Caco-2 (cell line): ENCODE measurements at regions not wholly inside any gene's neighbourhood (a gene's known extent, or its start where the extent isn't known, plus 50 kb on each side); places are given as distances from the start of the nearest gene placed in this dataset.
"Not testable (repeated sequence)": the region's sequence is repeated elsewhere in the genome, so short reads cannot be mapped to it uniquely, and the experiment has no call there.

ENCODE experiments used
- BruUV-seq: library from RNA; stranded (reverse); fragments of 400-500 nt; replicated peaks from 2 replicates; lab custom pipeline; 2021; lab: Mats Ljungman, UMichigan
- CTCF ChIA-PET: fragments of 300-600 bp; sonication (Branson Sonifier 250); formaldehyde crosslinking; loops from one replicate; lab custom pipeline; 2022; ENCODE audit warnings: antibody characterized with exemption; lab: Charles Lee
- POLR2A ChIA-PET: fragments of 300-600 bp; sonication (Branson Sonifier 250); formaldehyde crosslinking; loops from one replicate; lab custom pipeline; 2022; ENCODE audit warnings: antibody characterized with exemption; lab: Charles Lee
- DNase-seq, 2 experiments: peaks; one replicate each; pipeline versions ENCODE4 v3.0.0 to v3.0.0-alpha.2; 2020 to 2022
- H3K27me3 ChIP-seq: replicated peaks from 2 replicates; pipeline ENCODE4 v1.6.0; 2011; ENCODE audit warnings: low read length; ENCODE audit not compliant: control insufficient read depth, insufficient read depth
- H3K36me3 ChIP-seq: 2 replicates; pipeline ENCODE4 v1.5.1; 2011; ENCODE audit warnings: low read length; ENCODE audit not compliant: control insufficient read depth, insufficient read depth
- H3K4me1 ChIP-seq: fragments of 250-450 bp; sonication (Bioruptor Pico); 2 replicates; pipeline ENCODE4 v1.5.1; 2020; ENCODE audit warnings: mild to moderate bottlenecking
- H3K4me3 ChIP-seq: 2 replicates; pipeline ENCODE4 v1.5.1; 2011; ENCODE audit warnings: low read depth, mild to moderate bottlenecking, control low read depth, low read length
- H3K9me3 ChIP-seq: fragments of 250-450 bp; sonication (Bioruptor Pico); 2 replicates; pipeline ENCODE4 v1.5.1; 2020; ENCODE audit warnings: mild to moderate bottlenecking, moderate library complexity
- H3K27ac Mint-ChIP-seq: one replicate; pipeline ENCODE4 v1.8.0; 2022; ENCODE audit warnings: mixed read lengths; ENCODE audit not compliant: unreplicated experiment
- H3K27me3 Mint-ChIP-seq: one replicate; pipeline ENCODE4 v1.8.0; 2022; ENCODE audit warnings: mixed read lengths; ENCODE audit not compliant: insufficient read depth, unreplicated experiment
- H3K36me3 Mint-ChIP-seq: one replicate; pipeline ENCODE4 v1.8.0; 2022; ENCODE audit warnings: mild to moderate bottlenecking, mixed read lengths; ENCODE audit not compliant: insufficient read depth, unreplicated experiment
- H3K4me1 Mint-ChIP-seq: one replicate; pipeline ENCODE4 v1.8.0; 2022; ENCODE audit warnings: low read depth, mixed read lengths; ENCODE audit not compliant: unreplicated experiment
- H3K4me3 Mint-ChIP-seq: one replicate; pipeline ENCODE4 v1.8.0; 2022; ENCODE audit warnings: mild to moderate bottlenecking, moderate library complexity, mixed read lengths; ENCODE audit not compliant: unreplicated experiment
- H3K9me3 Mint-ChIP-seq: one replicate; pipeline ENCODE4 v1.8.0; 2022; ENCODE audit warnings: mixed read lengths; ENCODE audit not compliant: unreplicated experiment
- CTCF ChIP-seq, 2 experiments: fragments of 200-600 bp in 1 of 2; IDR thresholded peaks; 1 replicate in 1 of 2; 2 replicates in 1 of 2; pipeline versions ENCODE4 v1.5.1 to v1.8.0; 2011 to 2022; ENCODE audit warnings: antibody characterized with exemption in 1 of 2, control low read depth in 1 of 2, inconsistent platforms in 1 of 2, low read depth in 1 of 2, low read length in 1 of 2, mild to moderate bottlenecking in 1 of 2, moderate library complexity in 1 of 2; ENCODE audit not compliant: insufficient read depth in 1 of 2, severe bottlenecking in 1 of 2, unreplicated experiment in 1 of 2
- intact Hi-C: fragments of 100-400 bp; cut with micrococcal nuclease; formaldehyde crosslinking; loops from one replicate; pipeline ENCODE4 v1.10.0; 2022; ENCODE audit not compliant: unreplicated experiment

- CTCF ChIA-PET, result no interaction called here
These were observed 699.8 kb upstream of the GBE1 start for GRCh38 chr3:82461049-82461889.

GRCh38 chr3:82448320-82448719 lies 686.9 kb upstream of the GBE1 start:
- BruUV-seq, result no TSS peak
- Histone ChIP-seq H3K4me1 (no peaks in the 10 kb centered on the region), H3K27me3 (no peaks in the 10 kb centered on the region), H3K36me3 (no peaks in the 10 kb centered on the region), H3K4me3 (no peak overlapping the region), H3K9me3 (no peaks in the 10 kb centered on the region)
- intact Hi-C loops, result no loop called here
- DNase-seq, result no peak
- Mint-ChIP-seq H3K27me3 (no peaks in the 10 kb centered on the region), H3K9me3 (peaks cover 14% of the 10 kb centered on the region), H3K4me3 (no peak overlapping the region), H3K27ac (no peak overlapping the region), H3K36me3 (no peaks in the 10 kb centered on the region), H3K4me1 (no peaks in the 10 kb centered on the region)
- ChIA-PET POLR2A (no interaction called here), CTCF (no interaction called here)
- TF ChIP-seq CTCF (IDR thresholded peaks at IDR 0.05; ENCODE audit: insufficient read depth in 1 of 2, low read depth in 1 of 2, low read length in 1 of 2, severe bottlenecking in 1 of 2, unreplicated experiment in 1 of 2), result no peak

More at GRCh38 chr3:82461049-82461889, 699.8 kb upstream of the GBE1 start:
- Histone ChIP-seq H3K36me3 (no peaks in the 10 kb centered on the region), H3K9me3 (no peaks in the 10 kb centered on the region), H3K4me1 (no peaks in the 10 kb centered on the region), H3K4me3 (no peak overlapping the region), H3K27me3 (no peaks in the 10 kb centered on the region)
- Mint-ChIP-seq H3K27me3 (no peaks in the 10 kb centered on the region), H3K4me3 (no peak overlapping the region), H3K4me1 (no peaks in the 10 kb centered on the region), H3K27ac (no peak overlapping the region), H3K36me3 (no peaks in the 10 kb centered on the region), H3K9me3 (peaks cover 2% of the 10 kb centered on the region)
- TF ChIP-seq CTCF (IDR thresholded peaks at IDR 0.05; ENCODE audit: insufficient read depth in 1 of 2, low read depth in 1 of 2, low read length in 1 of 2, severe bottlenecking in 1 of 2, unreplicated experiment in 1 of 2), result no peak
- DNase-seq, result no peak
- BruUV-seq, result no TSS peak
- intact Hi-C loops, result no loop called here
- POLR2A ChIA-PET, result no interaction called here

GRCh38 chr3:82428821-82429220 lies 667.4 kb upstream of the GBE1 start:
- H3K27me3 Mint-ChIP-seq, intact Hi-C loops, DNase-seq, BruUV-seq, H3K4me3 ChIP-seq, H3K9me3 ChIP-seq, H3K36me3 Mint-ChIP-seq, H3K9me3 Mint-ChIP-seq, H3K27ac Mint-ChIP-seq, H3K27me3 ChIP-seq, H3K4me1 ChIP-seq, CTCF ChIA-PET, H3K4me1 Mint-ChIP-seq, POLR2A ChIA-PET, H3K4me3 Mint-ChIP-seq, H3K36me3 ChIP-seq: not testable (repeated sequence)
